Central memory CD8-positive, alpha-beta T cell (primary cell): ENCODE measurements at regions not wholly inside any gene's neighbourhood (a gene's known extent, or its start where the extent isn't known, plus 50 kb on each side); places are given as distances from the start of the nearest gene placed in this dataset.

Experiments
- ATAC-seq: fragments of 150-1000 bp; cut with Tn5 transposase; replicated peaks from 2 replicates; pipeline ENCODE4 v1.10.0; 2022; ENCODE audit warnings: mild to moderate bottlenecking, moderate FRiP score, moderate number of reproducible peaks; ENCODE audit not compliant: poor library complexity, severe bottlenecking; ENCODE audit errors: extremely low read depth
- DNase-seq, 2 donors: peaks; one replicate each; pipeline ENCODE4 v3.0.0; 2021; ENCODE audit warnings: low spot score in 2 of 2
- H3K27ac Mint-ChIP-seq: one replicate; pipeline ENCODE4 v1.8.0; 2022; ENCODE audit warnings: low read depth, mild to moderate bottlenecking, moderate library complexity, mixed read lengths
- H3K27me3 Mint-ChIP-seq: one replicate; pipeline ENCODE4 v1.8.0; 2022; ENCODE audit warnings: mixed read lengths
- H3K36me3 Mint-ChIP-seq: one replicate; pipeline ENCODE4 v1.8.0; 2022; ENCODE audit warnings: mild to moderate bottlenecking, moderate library complexity, mixed read lengths; ENCODE audit not compliant: insufficient read depth
- H3K4me1 Mint-ChIP-seq: one replicate; pipeline ENCODE4 v1.8.0; 2022; ENCODE audit warnings: mixed read lengths
- H3K4me3 Mint-ChIP-seq: one replicate; pipeline ENCODE4 v1.8.0; 2022; ENCODE audit warnings: mild to moderate bottlenecking, moderate library complexity, mixed read lengths
- H3K9me3 Mint-ChIP-seq: one replicate; pipeline ENCODE4 v1.8.0; 2022; ENCODE audit warnings: mixed read lengths

- H3K27me3 Mint-ChIP-seq = peaks cover 10% of the 10 kb centered on the region
- ATAC-seq = no peak
These were observed 80.4 kb upstream of the PMEPA1 start for GRCh38 chr20:57790176-57790575.

GRCh38 chr20:57788936-57789613 lies 79.3 kb upstream of the PMEPA1 start:
- H3K9me3 Mint-ChIP-seq = no peaks in the 10 kb centered on the region
- DNase-seq = no peak
- no peak for ATAC-seq
- no peaks in the 10 kb centered on the region for H3K4me1 Mint-ChIP-seq
- H3K4me3 Mint-ChIP-seq = no peak overlapping the region
- H3K36me3 Mint-ChIP-seq = no peaks in the 10 kb centered on the region
- H3K27ac Mint-ChIP-seq = no peak overlapping the region
- H3K27me3 Mint-ChIP-seq = peaks cover 10% of the 10 kb centered on the region

More at GRCh38 chr20:57790176-57790575, 80.4 kb upstream of the PMEPA1 start:
- no peaks in the 10 kb centered on the region for H3K4me1 Mint-ChIP-seq
- no peak overlapping the region for H3K27ac Mint-ChIP-seq
- no peak for DNase-seq
- H3K4me3 Mint-ChIP-seq = no peak overlapping the region
- H3K9me3 Mint-ChIP-seq = no peaks in the 10 kb centered on the region
- H3K36me3 Mint-ChIP-seq = no peaks in the 10 kb centered on the region

- Mint-ChIP-seq H3K4me3 (no peak overlapping the region), H3K4me1 (no peaks in the 10 kb centered on the region), H3K27ac (no peak overlapping the region), H3K27me3 (peaks cover 12% of the 10 kb centered on the region), H3K36me3 (no peaks in the 10 kb centered on the region), H3K9me3 (no peaks in the 10 kb centered on the region)
- ATAC-seq (no peak), DNase-seq (no peak)
These were observed 78.4 kb upstream of the PMEPA1 start for GRCh38 chr20:57787990-57788781.

GRCh38 chr20:57787151-57787989 lies 77.6 kb upstream of the PMEPA1 start:
- H3K27ac Mint-ChIP-seq = no peak overlapping the region
- no peak overlapping the region for H3K4me3 Mint-ChIP-seq
- ATAC-seq (no peak), DNase-seq (no peak)
- no peaks in the 10 kb centered on the region for H3K36me3 Mint-ChIP-seq
- H3K9me3 Mint-ChIP-seq = no peaks in the 10 kb centered on the region
- peaks cover 20% of the 10 kb centered on the region for H3K27me3 Mint-ChIP-seq
- H3K4me1 Mint-ChIP-seq = no peaks in the 10 kb centered on the region

GRCh38 chr20:57786304-57786932 lies 76.6 kb upstream of the PMEPA1 start:
- Mint-ChIP-seq H3K27me3 (peaks cover 28% of the 10 kb centered on the region), H3K4me1 (no peaks in the 10 kb centered on the region), H3K27ac (no peak overlapping the region), H3K9me3 (no peaks in the 10 kb centered on the region), H3K36me3 (no peaks in the 10 kb centered on the region), H3K4me3 (no peak overlapping the region)
- ATAC-seq = peak; percentile 24
- no peak for DNase-seq

GRCh38 chr20:57785720-57786119 lies 75.9 kb upstream of the PMEPA1 start:
- H3K4me3 Mint-ChIP-seq = no peak overlapping the region
- no peaks in the 10 kb centered on the region for H3K4me1 Mint-ChIP-seq
- H3K9me3 Mint-ChIP-seq = no peaks in the 10 kb centered on the region
- peaks cover 35% of the 10 kb centered on the region for H3K27me3 Mint-ChIP-seq
- ATAC-seq (no peak), DNase-seq (no peak)
- H3K27ac Mint-ChIP-seq = no peak overlapping the region
- no peaks in the 10 kb centered on the region for H3K36me3 Mint-ChIP-seq

GRCh38 chr20:57785061-57785460 lies 75.2 kb upstream of the PMEPA1 start:
- no peak for ATAC-seq
- Mint-ChIP-seq H3K27ac (no peak overlapping the region), H3K9me3 (no peaks in the 10 kb centered on the region), H3K27me3 (peaks cover 41% of the 10 kb centered on the region), H3K36me3 (no peaks in the 10 kb centered on the region), H3K4me1 (no peaks in the 10 kb centered on the region), H3K4me3 (no peak overlapping the region)
- no peak for DNase-seq

- Mint-ChIP-seq H3K4me3 (no peak overlapping the region), H3K9me3 (no peaks in the 10 kb centered on the region), H3K4me1 (no peaks in the 10 kb centered on the region), H3K36me3 (no peaks in the 10 kb centered on the region), H3K27me3 (peaks cover 44% of the 10 kb centered on the region), H3K27ac (no peak overlapping the region)
- ATAC-seq (no peak), DNase-seq (no peak)
These were observed 74.4 kb upstream of the PMEPA1 start for GRCh38 chr20:57783956-57784837.

- Mint-ChIP-seq H3K4me1 (no peaks in the 10 kb centered on the region), H3K36me3 (no peaks in the 10 kb centered on the region), H3K4me3 (no peak overlapping the region), H3K9me3 (no peaks in the 10 kb centered on the region), H3K27ac (no peak overlapping the region), H3K27me3 (peaks cover 54% of the 10 kb centered on the region)
- no peak for ATAC-seq
- no peak for DNase-seq
These were observed 73.4 kb upstream of the PMEPA1 start for GRCh38 chr20:57783196-57783595.

- Mint-ChIP-seq H3K9me3 (no peaks in the 10 kb centered on the region), H3K27ac (no peak overlapping the region), H3K4me1 (no peaks in the 10 kb centered on the region), H3K4me3 (no peak overlapping the region), H3K27me3 (peaks cover 57% of the 10 kb centered on the region), H3K36me3 (no peaks in the 10 kb centered on the region)
- ATAC-seq (no peak), DNase-seq (no peak)
These were observed 72.8 kb upstream of the PMEPA1 start for GRCh38 chr20:57782631-57783041.

GRCh38 chr20:57781901-57782300 lies 72.1 kb upstream of the PMEPA1 start:
- no peaks in the 10 kb centered on the region for H3K9me3 Mint-ChIP-seq
- no peak for ATAC-seq
- no peak overlapping the region for H3K27ac Mint-ChIP-seq
- H3K36me3 Mint-ChIP-seq = no peaks in the 10 kb centered on the region
- no peaks in the 10 kb centered on the region for H3K4me1 Mint-ChIP-seq
- H3K4me3 Mint-ChIP-seq = no peak overlapping the region
- DNase-seq = no peak
- H3K27me3 Mint-ChIP-seq = peaks cover 54% of the 10 kb centered on the region
